Breast epithelium (tissue), 4 donors: ENCODE measurements at regions not wholly inside any gene's neighbourhood (a gene's known extent, or its start where the extent isn't known, plus 50 kb on each side); places are given as distances from the start of the nearest gene placed in this dataset.
"Not testable (repeated sequence)": the region's sequence is repeated elsewhere in the genome, so short reads cannot be mapped to it uniquely, and the experiment has no call there.

Experiments
- DNase-seq, 2 donors: peaks; one replicate each; pipeline ENCODE4 v3.0.0-alpha.2; 2019; ENCODE audit warnings: low spot score in 2 of 2
- H3K27ac ChIP-seq, 2 donors: fragments of 200-600 bp; sonication (generic) in 1 of 2; one replicate each; pipeline ENCODE4 v1.5.1; 2016 to 2019; ENCODE audit warnings: mild to moderate bottlenecking in 1 of 2
- H3K27me3 ChIP-seq, 2 donors: fragments of 200-600 bp; sonication (generic) in 1 of 2; one replicate each; pipeline versions ENCODE4 v1.5.1 to v1.6.0; 2017 to 2019; ENCODE audit warnings: control low read depth in 1 of 2, mild to moderate bottlenecking in 1 of 2
- H3K36me3 ChIP-seq: fragments of 200-600 bp; one replicate; pipeline ENCODE4 v1.5.1; 2019
- H3K4me1 ChIP-seq, 2 donors: fragments of 200-600 bp; sonication (generic); one replicate each; pipeline ENCODE4 v1.5.1; 2016 to 2019; ENCODE audit warnings: control low read depth in 1 of 2
- H3K4me3 ChIP-seq, 3 donors: fragments of 200-600 bp; sonication (generic); 1 replicate in 2 of 3; 2 replicates in 1 of 3; pipeline ENCODE4 v1.5.1; 2016 to 2019; ENCODE audit warnings: mild to moderate bottlenecking in 3 of 3, moderate library complexity in 2 of 3
- H3K9me3 ChIP-seq, 2 donors: fragments of 200-600 bp; sonication (generic) in 1 of 2; one replicate each; pipeline ENCODE4 v1.5.1; 2016 to 2019; ENCODE audit warnings: control low read depth in 1 of 2
- CTCF ChIP-seq, 3 donors: fragments of 450-650 bp; IDR thresholded peaks; one replicate each; pipeline ENCODE4 v1.5.1; 2016 to 2017; ENCODE audit warnings: antibody characterized with exemption in 3 of 3, mild to moderate bottlenecking in 3 of 3, moderate library complexity in 3 of 3
- POLR2A ChIP-seq: fragments of 450-650 bp; IDR thresholded peaks from one replicate; pipeline ENCODE4 v1.6.1; 2016; ENCODE audit warnings: antibody characterized with exemption, mild to moderate bottlenecking, moderate library complexity
- POLR2AphosphoS5 ChIP-seq, 3 donors: sonication (generic); formaldehyde crosslinking; IDR thresholded peaks; one replicate each; pipeline ENCODE4 v1.6.1; 2017; ENCODE audit warnings: antibody characterized with exemption in 3 of 3
- intact Hi-C: fragments of 100-400 bp; cut with DNase I; formaldehyde crosslinking; loops from one replicate; pipeline ENCODE4 v1.15.1; 2023; ENCODE audit warnings: low total_unique reads

DNA sequence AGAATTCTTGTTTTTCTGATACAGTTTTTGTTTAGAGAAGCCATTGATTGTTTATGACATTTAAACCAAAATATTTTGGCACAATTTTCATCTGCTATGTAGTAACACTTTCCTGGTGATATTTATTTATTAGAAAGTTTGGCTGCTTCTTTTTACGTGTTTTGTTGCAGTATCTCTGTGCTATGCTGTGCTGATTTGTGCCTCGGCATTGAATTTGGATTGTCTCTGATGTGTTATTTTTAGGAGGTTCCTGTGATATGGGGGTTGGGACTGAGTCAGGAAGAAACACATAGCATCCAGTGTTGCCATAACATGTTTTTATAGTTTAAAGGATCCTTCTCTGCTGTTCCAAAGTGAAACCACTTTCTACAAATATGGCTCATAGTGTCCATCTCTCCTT lies 1197.7 kb upstream of the LRRN3 start:
- Histone ChIP-seq H3K4me1 (no peaks in the 10 kb centered on the region), H3K27ac (no peak overlapping the region), H3K9me3 (no peaks in the 10 kb centered on the region), H3K27me3 (no peaks in the 10 kb centered on the region), H3K4me3 (peak overlapping the region; percentile 14 to 16 (median 15)), H3K36me3 (no peaks in the 10 kb centered on the region)
- intact Hi-C loops, result no loop called here
- no peak for DNase-seq
- no peak for TF ChIP-seq CTCF (IDR thresholded peaks at IDR 0.05)

DNA sequence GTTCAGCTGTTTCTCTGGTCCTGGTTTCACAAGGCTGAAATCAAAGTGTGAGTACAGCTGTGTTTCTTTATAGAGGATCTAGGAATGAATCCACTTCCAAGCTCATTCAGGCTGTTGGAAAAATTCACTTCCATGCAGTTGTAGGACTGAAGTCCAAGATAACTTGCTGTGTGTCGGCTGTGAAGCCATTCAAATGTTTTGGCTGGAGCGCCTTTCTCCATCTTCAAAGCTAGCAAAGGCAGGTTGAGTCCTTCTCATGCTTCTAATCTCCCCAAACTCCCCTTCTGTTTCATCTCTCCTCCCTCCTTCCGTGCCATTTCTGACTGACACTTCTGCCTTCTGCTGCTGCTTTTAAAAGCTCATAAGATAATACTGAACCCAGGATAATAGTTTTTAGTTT lies 1195.4 kb upstream of the LRRN3 start:
- H3K36me3 ChIP-seq, result no peaks in the 10 kb centered on the region
- H3K9me3 ChIP-seq, result no peaks in the 10 kb centered on the region
- no peak for DNase-seq
- TF ChIP-seq POLR2AphosphoS5 (IDR thresholded peaks at IDR 0.05), result no peak
- no peak for TF ChIP-seq POLR2A
- no peak for TF ChIP-seq CTCF (IDR thresholded peaks at IDR 0.05)
- H3K4me1 ChIP-seq, result no peaks in the 10 kb centered on the region
- H3K27me3 ChIP-seq, result no peaks in the 10 kb centered on the region
- H3K27ac ChIP-seq, result no peak overlapping the region
- H3K4me3 ChIP-seq, result no peak overlapping the region
- intact Hi-C loops, result no loop called here

- TF ChIP-seq CTCF (IDR thresholded peaks at IDR 0.05), result no peak
- no peak for TF ChIP-seq POLR2A
- no peak for TF ChIP-seq POLR2AphosphoS5 (IDR thresholded peaks at IDR 0.05)
- no peak overlapping the region for H3K27ac ChIP-seq
- no peaks in the 10 kb centered on the region for H3K4me1 ChIP-seq
- intact Hi-C loops, result no loop called here
- H3K4me3 ChIP-seq, result no peak overlapping the region
- no peaks in the 10 kb centered on the region for H3K36me3 ChIP-seq
- no peaks in the 10 kb centered on the region for H3K9me3 ChIP-seq
- no peak for DNase-seq
- no peaks in the 10 kb centered on the region for H3K27me3 ChIP-seq
These were observed 1189.0 kb upstream of the LRRN3 start for GRCh38 chr7:109901926-109902325.

DNA sequence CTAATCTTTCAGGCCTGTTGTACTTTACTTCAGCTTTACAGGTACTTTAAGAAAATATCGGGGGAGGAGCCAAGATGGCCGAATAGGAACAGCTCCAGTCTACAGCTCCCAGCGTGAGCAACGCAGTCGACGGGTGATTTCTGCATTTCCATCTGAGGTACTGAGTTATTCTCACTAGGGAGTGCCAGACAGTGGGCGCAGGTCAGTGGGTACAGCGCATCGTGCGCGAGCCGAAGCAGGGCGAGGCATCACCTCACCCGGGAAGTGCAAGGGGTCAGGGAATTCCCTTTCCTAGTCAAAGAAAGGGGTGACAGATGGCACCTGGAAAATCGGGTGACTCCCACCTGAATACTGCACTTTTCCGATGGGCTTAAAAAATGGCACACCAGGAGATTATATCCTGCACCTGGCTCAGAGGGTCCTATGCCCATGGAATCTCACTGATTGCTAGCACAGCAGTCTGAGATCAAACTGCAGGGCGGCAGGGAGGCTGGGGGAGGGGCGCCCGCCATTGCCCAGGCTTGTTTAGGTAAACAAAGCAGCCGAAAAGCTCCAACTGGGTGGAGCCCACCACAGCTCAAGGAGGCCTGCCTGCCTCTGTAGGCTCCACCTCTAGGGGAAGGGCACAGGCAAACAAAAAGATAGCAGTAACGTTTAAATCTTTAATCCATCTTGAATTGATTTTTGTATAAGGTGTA lies 1185.4 kb upstream of the LRRN3 start:
- H3K36me3 ChIP-seq, H3K4me3 ChIP-seq, intact Hi-C loops, H3K4me1 ChIP-seq, H3K27ac ChIP-seq, H3K9me3 ChIP-seq, DNase-seq, H3K27me3 ChIP-seq: not testable (repeated sequence)

- intact Hi-C loops, result no loop called here
These were observed 1175.3 kb upstream of the LRRN3 start for GRCh38 chr7:109915670-109916069.

More at GRCh38 chr7:109915670-109916069, 1175.3 kb upstream of the LRRN3 start:
- Histone ChIP-seq H3K27me3 (no peaks in the 10 kb centered on the region), H3K27ac (no peak overlapping the region), H3K4me3 (no peak overlapping the region), H3K4me1 (no peaks in the 10 kb centered on the region), H3K9me3 (no peaks in the 10 kb centered on the region), H3K36me3 (no peaks in the 10 kb centered on the region)
- TF ChIP-seq POLR2A (no peak), CTCF (IDR thresholded peaks at IDR 0.05) (no peak), POLR2AphosphoS5 (IDR thresholded peaks at IDR 0.05) (no peak)
- DNase-seq, result no peak
